ENCODE measurements at regions not wholly inside any gene's neighbourhood (a gene's known extent, or its start where the extent isn't known, plus 50 kb on each side); places are given as distances from the start of the nearest gene placed in this dataset.

DNA sequence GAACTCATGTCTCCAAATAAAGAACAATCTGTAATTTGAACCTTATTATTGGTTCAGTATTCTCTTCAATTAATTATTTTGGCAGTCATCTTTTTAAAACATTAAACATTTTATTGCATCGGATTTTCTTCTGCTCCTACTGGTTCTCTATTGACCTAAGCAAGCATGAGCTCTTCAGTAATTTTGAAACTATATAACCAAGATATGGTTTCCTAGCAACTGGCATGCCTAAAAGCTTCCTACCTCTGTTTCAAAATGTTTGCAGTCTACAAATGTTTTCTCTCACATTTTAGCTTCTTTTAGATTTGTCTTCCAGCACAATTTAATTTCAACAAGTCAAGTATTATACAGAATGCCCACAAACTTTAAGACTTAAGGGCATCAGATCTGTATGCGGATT, 371.3 kb downstream of the GPM6A start:
- DNase-seq (ENCODE audit: low read depth): no peak

DNA sequence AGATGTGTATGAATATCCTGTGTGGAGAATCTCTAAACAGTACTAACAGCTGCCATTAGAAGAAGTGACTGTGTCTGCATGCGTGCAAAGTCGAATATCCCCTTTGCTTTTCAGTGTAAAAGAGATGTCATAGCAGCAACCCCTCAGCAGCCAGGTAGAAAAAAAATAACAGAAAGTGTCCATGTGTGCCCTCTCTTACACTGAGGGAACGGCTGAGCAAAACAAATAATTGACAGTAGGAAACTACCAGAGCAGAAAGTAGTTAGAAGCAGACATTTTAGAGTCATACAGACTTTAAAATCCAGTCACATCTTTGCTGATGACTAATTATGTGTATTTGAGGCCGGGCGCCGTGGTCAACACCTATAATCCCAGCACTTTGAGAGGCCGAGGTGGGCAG, 370.8 kb downstream of the GPM6A start:
- DNase-seq (ENCODE audit: low read depth): no peak

DNA sequence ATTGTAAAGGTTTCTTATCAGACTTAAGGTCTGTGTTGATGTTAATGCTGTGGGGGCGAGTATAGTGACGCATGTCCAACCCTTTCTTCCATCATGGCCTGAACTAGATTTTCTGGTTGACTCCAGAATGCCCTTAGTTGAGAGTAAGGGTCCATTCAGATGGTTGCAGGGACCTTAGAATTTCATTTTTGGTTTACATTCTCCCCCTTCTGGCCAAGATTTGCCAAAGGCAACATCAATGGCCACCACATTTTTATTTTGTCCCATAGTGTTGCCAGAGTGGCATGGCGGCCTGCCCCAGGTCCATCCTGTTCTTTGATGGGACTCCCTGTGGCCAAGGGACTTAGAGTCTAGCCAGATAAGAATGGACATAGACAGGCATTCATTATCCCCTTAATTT, 368.5 kb downstream of the GPM6A start:
- DNase-seq (ENCODE audit: low read depth): no peak

- no peak for DNase-seq (ENCODE audit: low read depth)
These were observed 367.6 kb downstream of the GPM6A start for GRCh38 chr4:175444512-175444911.

DNA sequence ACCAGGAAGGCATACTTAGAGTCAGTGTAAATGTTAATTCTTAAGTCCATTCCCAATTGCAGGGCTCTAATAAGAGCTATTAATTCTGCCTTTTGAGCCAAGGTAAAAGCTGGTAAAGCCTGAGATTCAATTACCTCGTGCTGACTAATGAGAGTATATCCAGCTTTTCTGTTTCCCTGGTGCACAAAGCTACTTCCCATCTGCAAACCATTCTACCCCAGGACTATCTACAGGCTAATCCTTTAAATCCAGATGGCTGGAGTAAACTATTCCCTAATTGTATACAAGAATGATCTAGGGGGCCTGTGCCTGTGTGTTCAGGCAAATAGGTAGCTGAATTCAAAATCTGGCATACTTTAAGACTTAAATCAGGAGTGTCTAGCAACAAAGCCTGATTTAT, 365.0 kb downstream of the GPM6A start:
- no peak for DNase-seq (ENCODE audit: low read depth)

DNA sequence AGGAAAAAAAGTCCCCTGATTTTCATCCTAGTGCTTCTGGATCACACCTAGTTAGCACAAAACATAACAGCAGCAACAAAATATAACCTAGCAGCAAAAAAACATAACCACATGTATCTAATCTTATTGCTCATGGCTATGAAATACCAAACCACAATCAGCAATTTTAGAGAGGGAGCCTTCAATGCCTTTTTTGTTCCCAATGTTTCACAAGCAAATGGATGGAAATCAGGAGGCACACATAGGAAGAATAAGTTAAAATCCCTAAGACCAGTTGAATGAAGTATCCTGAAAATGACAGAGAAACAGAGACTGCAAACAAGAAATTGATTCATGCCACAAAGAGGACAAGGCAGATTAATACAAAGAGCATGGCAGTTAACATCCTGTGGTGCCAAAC, 361.6 kb downstream of the GPM6A start:
- DNase-seq (ENCODE audit: low read depth): no peak

GRCh38 chr4:175451238-175451965, 360.7 kb downstream of the GPM6A start:
- no peak for DNase-seq (ENCODE audit: low read depth)

- DNase-seq (ENCODE audit: low read depth): no peak
These were observed 358.6 kb downstream of the GPM6A start for GRCh38 chr4:175453456-175453855.

GRCh38 chr4:175456131-175456530, 355.9 kb downstream of the GPM6A start:
- DNase-seq (ENCODE audit: low read depth): no peak

DNA sequence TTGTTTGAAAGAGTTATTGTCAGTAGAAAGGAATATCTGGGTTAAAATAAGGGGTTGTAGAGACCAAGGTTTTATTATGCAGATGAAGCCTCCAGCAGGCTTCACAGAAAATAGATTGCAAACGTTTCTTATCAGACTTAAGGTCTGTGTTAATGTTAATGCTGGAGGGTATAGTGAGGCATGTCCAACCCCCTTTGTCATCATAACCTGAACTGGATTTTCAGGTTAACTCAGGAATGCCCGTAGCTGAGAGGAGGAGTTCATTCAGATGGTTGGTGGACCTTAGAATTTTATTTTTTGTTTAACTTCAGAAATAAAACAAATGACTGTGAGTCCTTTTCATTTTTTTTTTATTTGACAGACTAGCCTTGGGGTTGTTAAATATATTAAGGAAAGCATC, 354.1 kb downstream of the GPM6A start:
- DNase-seq (ENCODE audit: low read depth): no peak

DNA sequence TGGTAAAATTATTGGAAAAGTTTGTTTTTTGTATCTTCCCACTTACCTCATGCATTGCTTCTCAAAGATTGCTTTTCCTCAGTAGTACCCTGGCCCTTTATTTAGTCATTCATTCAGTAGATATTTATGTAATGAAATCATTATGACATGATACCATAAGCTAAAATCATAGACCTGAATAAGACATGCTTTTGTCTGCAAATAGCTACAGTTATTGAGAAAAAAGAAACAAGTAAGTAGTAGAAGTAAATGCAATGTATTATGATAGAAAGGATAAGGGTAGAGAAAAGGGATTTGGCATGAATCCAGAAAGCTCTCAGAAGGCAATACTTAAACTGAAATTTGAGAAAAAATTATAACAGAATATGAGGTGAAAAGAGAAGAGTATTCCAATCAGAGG, 352.5 kb downstream of the GPM6A start:
- DNase-seq (ENCODE audit: low read depth): no peak

GRCh38 chr4:175460414-175460813, 351.6 kb downstream of the GPM6A start:
- no peak for DNase-seq (ENCODE audit: low read depth)

GRCh38 chr4:175469514-175469913, 342.6 kb downstream of the GPM6A start:
- DNase-seq (ENCODE audit: low read depth): no peak

GRCh38 chr4:175470131-175470530, 341.9 kb downstream of the GPM6A start:
- no peak for DNase-seq (ENCODE audit: low read depth)

DNA sequence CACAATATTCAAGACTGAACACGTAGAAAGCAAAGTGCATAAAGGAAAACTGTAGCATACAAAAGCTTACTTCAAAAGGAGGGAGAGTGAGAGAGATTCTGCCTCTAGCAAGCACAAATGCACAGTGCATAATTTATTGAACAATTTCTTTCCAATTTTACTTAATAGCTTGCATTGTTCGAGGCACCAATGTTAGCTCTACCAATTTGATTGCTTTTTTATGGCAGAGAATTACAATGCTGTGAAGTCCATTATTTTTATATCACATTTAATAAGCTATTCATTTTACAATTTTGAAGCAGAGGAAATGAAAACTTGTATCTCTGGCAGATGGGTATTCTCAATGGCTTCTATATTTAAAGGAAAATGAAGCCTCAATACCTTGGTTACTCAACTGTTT, 331.7 kb downstream of the GPM6A start:
- DNase-seq (ENCODE audit: low read depth): no peak

DNA sequence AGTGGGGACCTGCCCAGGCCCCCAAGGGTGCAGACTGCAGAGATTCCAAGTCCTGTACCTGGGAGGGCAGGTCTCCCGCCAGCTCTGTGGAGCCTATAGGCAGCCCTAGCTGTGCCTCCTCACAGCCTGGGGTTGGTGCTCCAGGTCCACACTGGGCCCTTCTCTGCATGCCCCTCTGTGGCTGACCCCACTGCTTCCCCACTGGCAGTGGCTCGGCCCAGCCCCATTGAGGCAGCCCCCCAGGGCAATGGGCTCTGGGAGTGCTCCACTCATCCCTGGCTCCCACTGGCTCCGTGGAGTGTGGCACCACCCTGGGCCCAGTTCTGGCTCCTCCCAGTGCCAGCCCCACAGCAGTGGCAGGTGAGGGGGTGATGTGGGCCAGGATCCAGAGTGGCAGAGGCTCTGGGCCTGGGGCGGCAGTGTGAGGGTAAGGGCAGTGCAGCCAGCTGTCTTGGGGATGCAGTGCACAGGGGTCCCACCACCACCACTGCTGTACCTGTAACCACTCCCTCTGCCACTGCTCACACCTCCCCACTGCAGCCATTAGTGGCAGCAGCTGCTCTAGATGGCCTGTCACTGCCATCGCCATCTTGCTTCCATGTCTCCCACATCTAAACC, 312.2 kb downstream of the GPM6A start:
- no peak for DNase-seq (ENCODE audit: low read depth)

GRCh38 chr4:175504318-175504717, 307.7 kb downstream of the GPM6A start:
- no peak for DNase-seq (ENCODE audit: low read depth)

DNA sequence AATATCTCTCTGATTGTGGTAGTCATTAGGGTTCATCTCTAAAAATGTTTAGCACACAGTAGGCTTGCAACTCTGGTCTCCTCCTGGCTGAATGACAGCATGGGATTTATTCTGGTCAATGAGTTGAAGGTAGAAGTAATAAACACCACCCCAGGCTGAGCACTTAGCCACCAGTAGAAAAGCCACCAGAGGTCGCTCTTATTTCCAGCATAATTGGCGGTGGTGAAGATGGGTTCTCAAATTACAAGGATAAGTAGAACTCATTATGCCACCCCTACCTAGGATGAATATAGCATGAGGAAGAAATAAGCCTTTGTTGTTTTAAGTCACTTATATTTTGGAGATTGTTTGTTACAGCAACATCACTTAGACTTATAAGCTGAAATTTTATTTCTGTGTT, 302.7 kb downstream of the GPM6A start:
- DNase-seq (ENCODE audit: low read depth): no peak

GRCh38 chr4:175511861-175512260, 300.2 kb downstream of the GPM6A start:
- no peak for DNase-seq (ENCODE audit: low read depth)

- DNase-seq (ENCODE audit: low read depth): no peak
These were observed 297.9 kb downstream of the GPM6A start for GRCh38 chr4:175514174-175514573.

DNA sequence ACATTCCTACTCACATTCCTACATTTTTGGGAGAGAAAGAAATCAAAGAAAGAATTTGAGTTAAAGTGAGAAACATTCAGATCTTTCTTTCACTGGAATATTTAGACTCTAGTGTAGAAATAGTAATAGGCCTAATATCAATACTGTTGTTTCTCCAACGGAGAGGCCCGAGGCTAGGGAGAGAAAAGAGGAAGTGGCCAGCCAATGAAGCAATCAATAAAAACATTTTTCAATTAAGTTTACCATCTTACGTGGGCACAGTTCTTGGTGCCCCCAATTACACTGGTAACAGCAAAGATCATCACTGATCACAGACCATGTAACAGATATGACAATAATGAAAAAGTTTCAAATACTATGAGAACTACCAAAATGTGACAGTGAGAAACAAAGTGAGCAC, 281.4 kb downstream of the GPM6A start:
- DNase-seq (ENCODE audit: low read depth): no peak

DNA sequence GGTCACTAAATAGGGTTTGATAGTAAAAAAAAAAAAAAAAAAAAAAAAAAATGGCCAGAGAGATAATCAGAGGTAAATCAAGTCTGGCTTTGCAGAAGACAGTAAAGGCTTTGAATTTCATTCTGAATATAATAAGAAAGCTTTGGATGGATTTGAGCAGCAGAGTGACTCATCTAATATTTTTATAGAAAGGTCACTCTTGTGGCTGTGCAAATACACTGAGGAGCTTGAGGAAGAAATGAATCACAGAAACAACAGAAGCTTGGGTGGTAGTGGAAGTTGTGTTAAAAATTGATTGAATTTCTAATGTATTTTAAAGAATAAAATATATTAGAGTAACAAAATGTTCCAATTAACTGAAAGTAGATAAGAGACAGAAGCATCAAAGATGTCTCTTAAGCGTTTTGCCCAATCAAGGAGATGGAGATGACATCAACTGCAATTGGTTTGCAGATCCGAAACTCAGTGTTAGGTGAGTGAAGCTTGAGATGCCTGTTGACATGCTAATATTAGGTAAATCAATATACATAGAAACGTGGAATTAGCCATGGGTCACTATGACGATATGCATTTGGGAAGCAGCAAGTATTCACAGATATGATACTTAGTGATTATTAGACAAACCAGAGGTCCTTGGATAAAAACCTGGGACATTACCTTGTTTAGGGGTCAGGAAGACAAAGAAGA, 280.5 kb downstream of the GPM6A start:
- DNase-seq (ENCODE audit: low read depth): no peak

DNA sequence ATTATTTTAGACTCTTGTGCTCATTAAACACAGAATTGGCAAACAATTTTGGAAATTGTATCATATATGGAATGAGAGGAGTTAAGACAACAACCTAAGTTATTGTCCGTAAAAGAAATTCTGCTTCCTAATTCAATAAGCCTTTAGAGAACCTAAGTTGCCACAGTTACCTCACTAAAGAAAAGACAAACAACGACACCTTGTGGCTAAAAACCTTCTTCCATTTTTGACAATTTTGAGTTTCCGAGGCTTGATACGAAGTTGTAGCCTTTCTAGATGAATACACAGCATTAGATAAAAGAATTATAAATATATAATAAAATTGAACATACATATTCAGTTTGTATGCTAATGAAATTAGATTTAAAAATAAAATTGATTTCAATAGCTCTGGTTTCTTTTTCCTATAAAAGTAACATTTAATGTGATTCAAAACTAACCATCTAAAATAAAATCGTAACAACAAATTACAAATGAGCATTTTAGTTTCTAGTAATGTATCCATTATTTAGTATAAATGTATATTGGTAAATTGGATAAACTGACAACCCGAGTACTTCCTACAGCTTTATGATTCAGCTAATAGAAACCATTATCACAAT, 275.1 kb downstream of the GPM6A start:
- peak; percentile 50 for DNase-seq (ENCODE audit: low read depth)

Data from forelimb muscle (tissue), 1 donor.